GM12878 (cell line): ENCODE measurements at regions not wholly inside any gene's neighbourhood (a gene's known extent, or its start where the extent isn't known, plus 50 kb on each side); places are given as distances from the start of the nearest gene placed in this dataset.
A peak's percentile ranks its signal among the peaks of the same experiment; 100 is the strongest.

Experiments
- ATAC-seq: fragments of 200-7000 bp; cut with Tn5 transposase; 3 replicates; pipeline ENCODE4 v1.9.1; 2020; ENCODE audit warnings: mild to moderate bottlenecking, moderate library complexity
- BruUV-seq: library from RNA; stranded (reverse); fragments of 400-500 nt; replicated peaks from 2 replicates; lab custom pipeline; 2021; lab: Mats Ljungman, UMichigan
- CTCF ChIA-PET: fragments of 300-600 bp; sonication (Branson Sonifier 250); formaldehyde crosslinking; extraction: SDS; loops from one replicate; lab custom pipeline; 2021; ENCODE audit warnings: inconsistent platforms; lab: Yijun Ruan, JAX
- POLR2A ChIA-PET: fragments of 350-600 bp; formaldehyde crosslinking; extraction: SDS; loops from one replicate; lab custom pipeline; 2021; ENCODE audit warnings: inconsistent platforms; lab: Charles Lee
- RAD21 ChIA-PET: fragments of 300-600 bp; sonication (Branson Sonifier 250); formaldehyde crosslinking; loops from one replicate; lab custom pipeline; 2023; ENCODE audit warnings: antibody characterized with exemption; ENCODE audit not compliant: unreplicated experiment; lab: Charles Lee
- SMC1A ChIA-PET: fragments of 300-600 bp; sonication (Branson Sonifier 250); formaldehyde crosslinking; loops from one replicate; lab custom pipeline; 2023; ENCODE audit not compliant: unreplicated experiment, uncharacterized antibody; lab: Charles Lee
- DNase-seq: peaks from one replicate; pipeline ENCODE4 v3.0.0-alpha.2; 2011; ENCODE audit warnings: low read depth, low spot score
- FAIRE-seq: peaks from 3 replicates; lab custom pipeline; 2011; peaks lifted over from hg19 to GRCh38; lab: Jason Lieb, UNC
- H2AFZ ChIP-seq: 2 replicates; pipeline ENCODE4 v1.6.0; 2011; ENCODE audit warnings: low read depth, low read length, control low read depth; ENCODE audit not compliant: control insufficient read depth
- H3K27ac ChIP-seq: 2 replicates; pipeline ENCODE4 v1.5.1; 2011; ENCODE audit warnings: control low read depth; ENCODE audit not compliant: control insufficient read depth, insufficient read depth
- H3K27me3 ChIP-seq, 2 experiments: replicated peaks in 1 of 2; 2 replicates each; pipeline versions ENCODE4 v1.6.0 to v1.6.1; 2011; ENCODE audit warnings: low read length in 1 of 2; ENCODE audit not compliant: control insufficient read depth in 2 of 2, insufficient read depth in 2 of 2
- H3K36me3 ChIP-seq, 2 experiments: 2 replicates each; pipeline ENCODE4 v1.5.1; 2011; ENCODE audit warnings: low read length in 1 of 2; ENCODE audit not compliant: control insufficient read depth in 2 of 2, insufficient read depth in 2 of 2
- H3K4me1 ChIP-seq: 2 replicates; pipeline ENCODE4 v1.6.1; 2011; ENCODE audit warnings: mild to moderate bottlenecking, low read length, moderate library complexity, mixed read lengths; ENCODE audit not compliant: control insufficient read depth, insufficient read depth
- H3K4me2 ChIP-seq: 2 replicates; pipeline ENCODE4 v1.6.0; 2011; ENCODE audit warnings: control low read depth; ENCODE audit not compliant: control insufficient read depth, insufficient read depth
- H3K4me3 ChIP-seq: fragments of 200-600 bp; sonication (generic); 2 replicates; pipeline ENCODE4 v1.5.1; 2016
- H3K79me2 ChIP-seq: 2 replicates; pipeline ENCODE4 v1.6.0; 2011; ENCODE audit warnings: low read length; ENCODE audit not compliant: control insufficient read depth, insufficient read depth
- H3K9ac ChIP-seq: 2 replicates; pipeline ENCODE4 v1.8.0; 2011; ENCODE audit warnings: low read length, control low read depth, mixed read lengths; ENCODE audit not compliant: control insufficient read depth, insufficient read depth
- H3K9me3 ChIP-seq: replicated peaks from 3 replicates; pipeline ENCODE4 v1.5.1; 2011; ENCODE audit warnings: mild to moderate bottlenecking, low read length; ENCODE audit not compliant: control insufficient read depth, insufficient read depth
- H4K20me1 ChIP-seq: 2 replicates; pipeline ENCODE4 v1.6.0; 2011; ENCODE audit not compliant: control insufficient read depth, insufficient read depth
- CTCF ChIP-seq, 3 experiments: IDR thresholded peaks in 2 of 3; conservative IDR thresholded peaks in 1 of 3; 2 replicates each; pipeline ENCODE4 v1.5.1; 2011; ENCODE audit warnings: low read depth in 3 of 3, low read length in 3 of 3, mild to moderate bottlenecking in 3 of 3, control low read depth in 2 of 3, moderate library complexity in 2 of 3, inconsistent platforms in 1 of 3, mixed read lengths in 1 of 3; ENCODE audit not compliant: control insufficient read depth in 2 of 3, insufficient read depth in 1 of 3; ENCODE audit errors: extremely low read depth in 1 of 3
- EZH2 ChIP-seq: IDR thresholded peaks from 2 replicates; pipeline ENCODE4 v1.6.1; 2012; ENCODE audit warnings: low read depth, mild to moderate bottlenecking, control low read depth, inconsistent platforms, low read length, borderline replicate concordance; ENCODE audit not compliant: control insufficient read depth
- HDAC2 ChIP-seq: fragments of 200-600 bp; sonication (generic); IDR thresholded peaks from 2 replicates; pipeline ENCODE4 v1.6.1; 2017
- HSF1 ChIP-seq: fragments of 150-350 bp; IDR thresholded peaks from 2 replicates; pipeline ENCODE4 v1.6.1; 2014; ENCODE audit warnings: mild to moderate bottlenecking, low read depth, low read length
- MXI1 ChIP-seq: fragments of 150-350 bp; IDR thresholded peaks from 2 replicates; pipeline ENCODE4 v1.6.1; 2011; ENCODE audit warnings: low read depth, mild to moderate bottlenecking, inconsistent platforms, low read length, improper control_type of control experiment
- NR2F1 ChIP-seq: fragments of 450-650 bp; conservative IDR thresholded peaks from 2 replicates; pipeline ENCODE4 v1.6.1; 2017; ENCODE audit warnings: mild to moderate bottlenecking
- POLR2AphosphoS5 ChIP-seq: IDR thresholded peaks from 2 replicates; pipeline ENCODE4 v1.6.1; 2011; ENCODE audit warnings: mild to moderate bottlenecking, low read length, inconsistent platforms
- RELA ChIP-seq: fragments of 450-650 bp; IDR thresholded peaks from 2 replicates; pipeline ENCODE4 v1.8.0; 2014; ENCODE audit warnings: borderline replicate concordance; ENCODE audit not compliant: partially characterized antibody
- SREBF2 ChIP-seq: IDR thresholded peaks from 2 replicates; pipeline ENCODE4 v1.6.1; 2012; ENCODE audit warnings: mild to moderate bottlenecking, low read length
- TAF1 ChIP-seq: IDR thresholded peaks from 2 replicates; pipeline ENCODE4 v1.6.1; 2011; ENCODE audit warnings: mild to moderate bottlenecking, low read depth, low read length, borderline replicate concordance
- TCF3 ChIP-seq: IDR thresholded peaks from 2 replicates; pipeline ENCODE4 v1.6.1; 2012; ENCODE audit warnings: low read depth, mild to moderate bottlenecking, low read length, borderline replicate concordance; ENCODE audit not compliant: insufficient read depth
- ZBTB33 ChIP-seq: fragments of 450-650 bp; IDR thresholded peaks from 2 replicates; pipeline ENCODE4 v1.6.1; 2017; ENCODE audit warnings: mild to moderate bottlenecking
- ZNF384 ChIP-seq: IDR thresholded peaks from 2 replicates; pipeline ENCODE4 v1.6.1; 2012; ENCODE audit warnings: low read depth, mild to moderate bottlenecking, low read length, improper control_type of control experiment, borderline replicate concordance
- WGBS: methylation state at CpG from one replicate; pipeline ENCODE4 v1.1.6; 2016; ENCODE audit warnings: low lambda C conversion rate; ENCODE audit not compliant: insufficient replicate concordance, insufficient coverage; ENCODE audit errors: missing lambda C conversion rate; 5-methylcytosine and 5-hydroxymethylcytosine counted together
- in situ Hi-C: fragments of 300-500 bp; cut with MboI; formaldehyde crosslinking; loops from 9 replicates; pipeline ENCODE4 v1.14.3; 2018; ENCODE audit warnings: mixed read lengths
- intact Hi-C: fragments of 100-400 bp; cut with micrococcal nuclease; formaldehyde crosslinking; loops from one replicate; pipeline ENCODE4 v1.14.2; 2022; ENCODE audit not compliant: unreplicated experiment

- peak; percentile 61; the same call in 1 of the 2 replicates for TF ChIP-seq TCF3
- TF ChIP-seq, all 136 proteins: peak for 3
These were observed 83.3 kb downstream of the MYEOV start (continued) for GRCh38 chr11:69377029-69377952.

- in situ Hi-C loops (no loop called here), intact Hi-C loops (no loop called here)
- ChIA-PET POLR2A (no interaction called here), RAD21 (interaction anchor here (0.9 kb wide), 1 partner anchor 81 kb away, joined by 3 read pairs; no protein-coding TSS in a partner anchor), SMC1A (no interaction called here), CTCF (no interaction called here)
- H3K27ac ChIP-seq = no peak overlapping the region
- BruUV-seq = no TSS peak
- H3K4me3 ChIP-seq = no peak overlapping the region
- H2AFZ ChIP-seq = no peak overlapping the region
- H3K9ac ChIP-seq = no peak overlapping the region
- no peaks in the 10 kb centered on the region for H3K36me3 ChIP-seq
- H3K4me1 ChIP-seq = no peaks in the 10 kb centered on the region
- no peak for FAIRE-seq
- WGBS = 69% methylated on average over 13 of the region's 13 CpGs
- H3K27me3 ChIP-seq = no peaks in the 10 kb centered on the region; a peak in 1 of 4 replicates
- H3K9me3 ChIP-seq = no peaks in the 10 kb centered on the region
- no peak for DNase-seq
- ATAC-seq = no peak
- H4K20me1 ChIP-seq = no peaks in the 10 kb centered on the region
- no peaks in the 10 kb centered on the region for H3K79me2 ChIP-seq
- H3K4me2 ChIP-seq = no peak overlapping the region
- no peak for TF ChIP-seq NR2F1
- TF ChIP-seq ZNF384 = no peak
- no peak for TF ChIP-seq MXI1
- TF ChIP-seq CTCF (IDR thresholded peaks at IDR 0.05 in 2 of 3, conservative IDR thresholded peaks at IDR 0.05 in 1 of 3; ENCODE audit: control insufficient read depth in 2 of 3, extremely low read depth in 1 of 3, insufficient read depth in 1 of 3, low read depth in 3 of 3, low read length in 3 of 3) = no peak
- TF ChIP-seq TAF1 = no peak
- TF ChIP-seq HSF1 = no peak
- no peak for TF ChIP-seq SREBF2
- no peak for TF ChIP-seq POLR2AphosphoS5
- no peak for TF ChIP-seq EZH2
- TF ChIP-seq RELA = no peak
- TF ChIP-seq HDAC2 = no peak
- no peak for TF ChIP-seq ZBTB33
These were observed 84.0 kb downstream of the MYEOV start for GRCh38 chr11:69377953-69378302.
